ENCODE measurements at regions not wholly inside any gene's neighbourhood (a gene's known extent, or its start where the extent isn't known, plus 50 kb on each side); places are given as distances from the start of the nearest gene placed in this dataset.

DNA sequence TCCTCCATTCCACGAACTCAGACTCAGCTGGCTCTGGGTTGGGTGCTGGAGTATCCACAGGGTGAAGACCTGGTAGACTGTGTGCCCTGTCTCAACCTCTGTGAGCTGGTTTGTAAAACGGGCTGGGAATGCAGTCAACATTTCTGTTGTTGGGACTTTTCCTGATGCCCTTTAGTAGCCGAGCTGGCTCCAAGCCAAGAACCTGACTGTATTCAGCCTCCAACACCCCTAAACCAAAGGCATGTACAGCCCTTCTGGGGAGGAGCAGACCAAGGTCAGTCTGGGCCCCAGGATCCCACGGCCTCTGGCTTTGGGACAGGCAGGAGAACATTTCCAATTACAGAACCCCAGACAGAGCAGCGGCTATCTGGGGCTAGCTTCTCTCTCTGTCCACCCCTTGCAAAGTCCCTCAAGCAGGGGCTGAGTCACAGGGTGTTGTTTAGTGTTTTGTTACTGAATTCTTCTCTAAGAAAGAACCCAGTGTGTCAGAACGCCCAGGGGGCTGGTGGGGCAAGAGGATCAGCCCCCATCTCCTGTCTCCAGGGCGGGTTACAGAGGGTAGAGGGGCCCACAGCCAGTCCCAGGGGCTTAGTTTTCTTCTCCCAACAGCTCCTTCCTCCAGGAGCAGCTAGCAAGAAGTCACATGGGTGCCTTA is 56.8 kb upstream of the SLC6A6 start:
- no peak for DNase-seq (ENCODE audit: extremely low spot score)
- CTCF ChIA-PET = no interaction called here
- POLR2A ChIA-PET = no interaction called here
- TF ChIP-seq, protein P1, sequence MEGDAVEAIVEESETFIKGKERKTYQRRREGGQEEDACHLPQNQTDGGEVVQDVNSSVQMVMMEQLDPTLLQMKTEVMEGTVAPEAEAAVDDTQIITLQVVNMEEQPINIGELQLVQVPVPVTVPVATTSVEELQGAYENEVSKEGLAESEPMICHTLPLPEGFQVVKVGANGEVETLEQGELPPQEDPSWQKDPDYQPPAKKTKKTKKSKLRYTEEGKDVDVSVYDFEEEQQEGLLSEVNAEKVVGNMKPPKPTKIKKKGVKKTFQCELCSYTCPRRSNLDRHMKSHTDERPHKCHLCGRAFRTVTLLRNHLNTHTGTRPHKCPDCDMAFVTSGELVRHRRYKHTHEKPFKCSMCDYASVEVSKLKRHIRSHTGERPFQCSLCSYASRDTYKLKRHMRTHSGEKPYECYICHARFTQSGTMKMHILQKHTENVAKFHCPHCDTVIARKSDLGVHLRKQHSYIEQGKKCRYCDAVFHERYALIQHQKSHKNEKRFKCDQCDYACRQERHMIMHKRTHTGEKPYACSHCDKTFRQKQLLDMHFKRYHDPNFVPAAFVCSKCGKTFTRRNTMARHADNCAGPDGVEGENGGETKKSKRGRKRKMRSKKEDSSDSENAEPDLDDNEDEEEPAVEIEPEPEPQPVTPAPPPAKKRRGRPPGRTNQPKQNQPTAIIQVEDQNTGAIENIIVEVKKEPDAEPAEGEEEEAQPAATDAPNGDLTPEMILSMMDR (IDR thresholded peaks at IDR 0.05; ENCODE audit: control extremely low read depth, extremely low read depth, low read depth, missing control alignments) = no peak

DNA sequence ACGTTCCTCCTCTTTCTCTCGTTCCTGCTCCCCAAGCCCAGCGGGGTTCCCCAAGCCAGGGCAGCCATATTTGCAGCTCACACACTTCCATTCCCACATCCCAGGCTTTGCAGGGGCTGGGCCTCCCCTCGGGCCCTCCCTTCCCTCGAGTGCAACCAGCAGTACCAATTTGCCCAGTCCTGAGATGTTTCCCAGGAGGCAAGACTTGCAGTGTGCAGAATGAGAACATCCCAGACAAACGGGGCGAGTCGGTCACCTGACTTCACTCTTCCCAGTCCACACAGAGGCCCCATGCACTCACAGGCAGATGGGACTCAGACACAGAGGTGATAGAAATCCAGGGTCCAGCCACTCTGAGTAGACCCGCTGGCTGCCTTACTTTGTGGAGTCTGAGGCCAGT is 56.2 kb upstream of the SLC6A6 start:
- ChIA-PET POLR2A (no interaction called here), CTCF (no interaction called here)
- no peak for DNase-seq (ENCODE audit: extremely low spot score)
- TF ChIP-seq, protein P1 (IDR thresholded peaks at IDR 0.05; ENCODE audit: control extremely low read depth, extremely low read depth, low read depth, missing control alignments) = no peak

DNA sequence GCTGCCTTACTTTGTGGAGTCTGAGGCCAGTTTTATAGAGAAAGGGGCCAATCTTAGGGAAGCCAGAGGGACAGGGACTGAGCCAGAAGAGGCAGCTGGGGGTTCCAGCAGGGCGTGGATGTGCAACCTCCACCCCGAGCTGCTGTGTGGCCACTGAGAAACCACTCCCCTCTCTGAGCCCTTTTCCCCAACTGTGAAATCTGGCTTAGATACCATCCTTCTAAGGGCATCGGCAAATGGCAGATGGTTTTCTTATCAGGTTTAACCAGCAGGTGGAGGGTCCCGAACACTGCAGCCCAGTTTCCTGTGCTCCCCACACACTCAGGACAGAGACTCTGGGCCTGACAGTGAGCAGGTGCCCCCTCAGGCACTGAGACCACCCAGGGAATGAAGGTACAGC is 55.8 kb upstream of the SLC6A6 start:
- no peak for DNase-seq (ENCODE audit: extremely low spot score)
- ChIA-PET CTCF (no interaction called here), POLR2A (no interaction called here)
- TF ChIP-seq, protein P1 (IDR thresholded peaks at IDR 0.05; ENCODE audit: control extremely low read depth, extremely low read depth, low read depth, missing control alignments) = no peak

DNA sequence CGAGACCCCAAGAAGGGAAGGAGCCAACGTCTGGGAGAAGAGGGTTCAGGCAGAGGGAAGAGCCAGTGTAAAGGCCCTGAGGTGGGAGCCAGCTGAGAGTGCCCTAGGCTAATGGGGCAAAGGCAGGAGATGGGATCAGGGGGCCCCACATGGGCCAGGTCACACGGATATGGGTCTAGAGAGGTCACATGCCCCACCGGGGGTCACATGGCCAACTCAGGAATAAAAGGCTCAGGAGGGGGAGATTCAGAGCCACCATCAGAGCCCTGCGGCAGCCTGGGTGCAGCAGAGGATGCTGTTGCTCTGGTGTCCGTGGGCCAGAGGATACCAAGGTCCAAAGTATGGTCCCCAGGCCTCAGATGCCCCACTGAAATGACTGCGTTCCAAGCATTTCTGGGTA is 55.3 kb upstream of the SLC6A6 start:
- TF ChIP-seq, protein P1 (IDR thresholded peaks at IDR 0.05; ENCODE audit: control extremely low read depth, extremely low read depth, low read depth, missing control alignments) = no peak
- POLR2A ChIA-PET = no interaction called here
- CTCF ChIA-PET = interaction anchor here (0.9 kb wide), 1 partner anchor 86 kb away, joined by 3 read pairs; no protein-coding TSS in a partner anchor
- DNase-seq (ENCODE audit: extremely low spot score) = no peak

DNA sequence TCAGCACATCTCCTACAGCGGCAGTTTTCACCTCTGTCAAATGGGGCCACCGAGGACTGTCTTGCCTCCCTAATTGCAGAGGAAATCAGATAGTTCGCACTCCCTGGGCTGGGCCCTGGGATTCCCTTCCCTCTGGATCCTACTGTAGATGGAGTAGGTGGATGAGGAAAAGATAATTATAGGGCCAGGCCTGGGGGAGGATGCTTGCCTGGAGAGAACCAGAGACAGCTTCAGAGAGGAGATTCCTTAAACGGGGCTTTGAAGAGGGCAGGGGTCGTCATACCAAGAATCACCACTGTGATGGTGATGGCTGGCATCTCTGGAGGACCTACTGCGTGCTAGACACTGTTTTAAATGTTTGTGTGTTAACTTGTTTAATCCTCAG is 50.8 kb upstream of the SLC6A6 start:
- POLR2A ChIA-PET = no interaction called here
- CTCF ChIA-PET = interaction anchor here (1.1 to 1.6 kb wide), 2 partner anchors 10 to 117 kb away, joined by 3 read pairs; no protein-coding TSS in a partner anchor
- DNase-seq (ENCODE audit: extremely low spot score) = no peak
- TF ChIP-seq, protein P1 (IDR thresholded peaks at IDR 0.05; ENCODE audit: control extremely low read depth, extremely low read depth, low read depth, missing control alignments) = no peak

DNA sequence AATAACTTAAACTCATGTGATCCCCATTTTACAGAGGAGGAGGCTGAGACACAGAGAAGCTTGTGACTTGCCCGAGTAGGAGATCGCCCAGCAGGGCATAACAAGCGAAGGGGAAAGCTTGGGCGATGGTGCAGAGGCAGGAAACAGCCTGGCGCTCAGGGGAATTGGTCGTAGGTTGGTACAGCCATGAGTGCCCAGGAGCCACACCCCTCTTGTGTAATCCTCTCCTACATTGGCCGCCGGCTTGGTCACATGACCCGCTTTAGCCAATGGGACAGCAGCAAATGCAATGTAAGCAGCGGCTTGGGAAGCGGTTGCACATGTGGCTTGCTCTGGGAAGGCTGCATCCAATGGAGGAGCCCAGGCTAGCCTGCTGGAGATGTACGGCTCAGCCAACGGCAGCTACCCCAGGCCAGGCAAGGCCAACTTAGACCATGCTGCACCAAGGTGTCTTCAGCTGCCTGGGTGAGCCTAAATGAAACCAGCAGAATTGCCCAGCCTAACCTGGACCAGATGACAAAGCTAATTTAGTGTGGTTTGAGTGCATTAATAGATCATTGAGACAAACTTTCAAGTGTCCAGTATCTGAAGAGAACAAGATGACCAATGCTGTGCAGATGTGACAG is 50.3 kb upstream of the SLC6A6 start:
- CTCF ChIA-PET = interaction anchor here (0.7 to 1.6 kb wide), 3 partner anchors 10 to 116 kb away, joined by 3 read pairs; no protein-coding TSS in a partner anchor
- TF ChIP-seq, protein P1 (IDR thresholded peaks at IDR 0.05; ENCODE audit: control extremely low read depth, extremely low read depth, low read depth, missing control alignments) = no peak
- DNase-seq (ENCODE audit: extremely low spot score) = no peak
- POLR2A ChIA-PET = no interaction called here
